DOHH2 (cell line): ENCODE measurements at regions not wholly inside any gene's neighbourhood (a gene's known extent, or its start where the extent isn't known, plus 50 kb on each side); places are given as distances from the start of the nearest gene placed in this dataset.

Experiments used
- H3F3A ChIP-seq: fragments of 200-600 bp; sonication (generic), shearing (Covaris generic); 2 replicates; pipeline ENCODE4 v1.6.0; 2016; ENCODE audit warnings: antibody characterized with exemption, mild to moderate bottlenecking; ENCODE audit not compliant: control insufficient read depth, insufficient read depth
- H3K27ac ChIP-seq: fragments of 200-600 bp; sonication (generic); 2 replicates; pipeline ENCODE4 v1.5.1; 2014; ENCODE audit warnings: low read depth, mild to moderate bottlenecking, low read length, moderate library complexity
- H3K27me3 ChIP-seq: fragments of 200-600 bp; sonication (generic); 2 replicates; pipeline ENCODE4 v1.6.1; 2014; ENCODE audit warnings: mild to moderate bottlenecking, low read length, mixed read lengths; ENCODE audit not compliant: control insufficient read depth
- H3K36me3 ChIP-seq: fragments of 200-600 bp; sonication (generic); 2 replicates; pipeline ENCODE4 v1.6.1; 2014; ENCODE audit warnings: mild to moderate bottlenecking, low read length, moderate library complexity, mixed read lengths; ENCODE audit not compliant: control insufficient read depth
- H3K4me1 ChIP-seq: fragments of 200-600 bp; sonication (generic); 2 replicates; pipeline ENCODE4 v1.6.1; 2014; ENCODE audit warnings: mild to moderate bottlenecking, low read length, mixed read lengths; ENCODE audit not compliant: control insufficient read depth
- H3K4me2 ChIP-seq: fragments of 200-600 bp; sonication (generic); 2 replicates; pipeline ENCODE4 v1.6.0; 2014; ENCODE audit warnings: mild to moderate bottlenecking, low read length, moderate library complexity
- H3K4me3 ChIP-seq: fragments of 200-600 bp; sonication (generic); 2 replicates; pipeline ENCODE4 v1.5.1; 2014; ENCODE audit warnings: mild to moderate bottlenecking, low read length, mixed read lengths
- H3K79me2 ChIP-seq: fragments of 200-600 bp; sonication (generic); 2 replicates; pipeline ENCODE4 v1.6.1; 2014; ENCODE audit warnings: mild to moderate bottlenecking, low read length, mixed read lengths; ENCODE audit not compliant: control insufficient read depth
- H3K9me2 ChIP-seq: fragments of 200-600 bp; sonication (generic); replicated peaks from 2 replicates; pipeline ENCODE4 v1.6.1; 2014; ENCODE audit warnings: mild to moderate bottlenecking, low read length, mixed read lengths; ENCODE audit not compliant: control insufficient read depth
- H3K9me3 ChIP-seq: fragments of 200-600 bp; sonication (generic); 2 replicates; pipeline ENCODE4 v1.6.1; 2014; ENCODE audit warnings: antibody characterized with exemption, low read length, mixed read lengths; ENCODE audit not compliant: control insufficient read depth, insufficient read depth
- H4K20me1 ChIP-seq: fragments of 200-600 bp; sonication (generic); 2 replicates; pipeline ENCODE4 v1.6.0; 2014; ENCODE audit warnings: low read depth, mild to moderate bottlenecking, antibody characterized with exemption, low read length, moderate library complexity; ENCODE audit not compliant: control insufficient read depth, insufficient read depth
- CTCF ChIP-seq: fragments of 200-600 bp; sonication (generic); IDR thresholded peaks from one replicate; pipeline ENCODE4 v1.5.1; 2014; ENCODE audit warnings: antibody characterized with exemption, mild to moderate bottlenecking, low read depth, low read length; ENCODE audit not compliant: poor library complexity, severe bottlenecking
- EZH2phosphoT487 ChIP-seq: fragments of 200-600 bp; sonication (generic); IDR thresholded peaks from 2 replicates; pipeline ENCODE4 v1.6.1; 2017; ENCODE audit warnings: borderline replicate concordance, mild to moderate bottlenecking, antibody characterized with exemption, low read length, moderate library complexity, mixed read lengths

GRCh38 chr1:229991724-229992333 is 75.2 kb upstream of the GALNT2 start:
- peaks cover 2% of the 10 kb centered on the region; the same call in 1 of the 2 replicates for H3K27me3 ChIP-seq
- no peaks in the 10 kb centered on the region for H3K9me3 ChIP-seq
- no peaks in the 10 kb centered on the region for H3F3A ChIP-seq
- no peaks in the 10 kb centered on the region for H4K20me1 ChIP-seq
- no peaks in the 10 kb centered on the region for H3K9me2 ChIP-seq
- no peaks in the 10 kb centered on the region for H3K4me1 ChIP-seq
- no peak overlapping the region for H3K27ac ChIP-seq
- no peak for TF ChIP-seq CTCF
- TF ChIP-seq EZH2phosphoT487: no peak
- no peaks in the 10 kb centered on the region for H3K79me2 ChIP-seq
- no peak overlapping the region for H3K4me2 ChIP-seq
- H3K36me3 ChIP-seq: no peaks in the 10 kb centered on the region
- H3K4me3 ChIP-seq: no peak overlapping the region

GRCh38 chr1:229993060-229993459 is 74.0 kb upstream of the GALNT2 start:
- H3K9me2 ChIP-seq: no peaks in the 10 kb centered on the region
- no peak overlapping the region for H3K4me3 ChIP-seq
- no peaks in the 10 kb centered on the region for H3K79me2 ChIP-seq
- H3F3A ChIP-seq: no peaks in the 10 kb centered on the region
- H3K27ac ChIP-seq: no peak overlapping the region
- H4K20me1 ChIP-seq: no peaks in the 10 kb centered on the region
- H3K4me2 ChIP-seq: no peak overlapping the region
- H3K27me3 ChIP-seq: peaks cover 2% of the 10 kb centered on the region; the same call in 1 of the 2 replicates
- no peaks in the 10 kb centered on the region for H3K4me1 ChIP-seq
- no peaks in the 10 kb centered on the region for H3K36me3 ChIP-seq
- H3K9me3 ChIP-seq: no peaks in the 10 kb centered on the region
- TF ChIP-seq EZH2phosphoT487 (no peak), CTCF (no peak)

- Histone ChIP-seq H3K9me2 (no peaks in the 10 kb centered on the region), H3K36me3 (no peaks in the 10 kb centered on the region), H3K4me1 (no peaks in the 10 kb centered on the region), H3K27ac (no peak overlapping the region), H3K4me3 (no peak overlapping the region), H3F3A (no peaks in the 10 kb centered on the region), H4K20me1 (no peaks in the 10 kb centered on the region), H3K4me2 (no peak overlapping the region), H3K9me3 (no peaks in the 10 kb centered on the region), H3K27me3 (no peaks in the 10 kb centered on the region; the same call in 1 of the 2 replicates), H3K79me2 (no peaks in the 10 kb centered on the region)
- no peak for TF ChIP-seq EZH2phosphoT487
- no peak for TF ChIP-seq CTCF
Measured at GRCh38 chr1:229993894-229994293, 73.1 kb upstream of the GALNT2 start.
